Heart left ventricle (tissue), 13 donors: ENCODE measurements at regions not wholly inside any gene's neighbourhood (a gene's known extent, or its start where the extent isn't known, plus 50 kb on each side); places are given as distances from the start of the nearest gene placed in this dataset.

ENCODE experiments used
- POLR2A ChIP-seq, 2 donors: fragments of 450-650 bp; IDR thresholded peaks; one replicate each; pipeline ENCODE4 v1.6.1; 2017; ENCODE audit warnings: antibody characterized with exemption in 2 of 2, mild to moderate bottlenecking in 2 of 2, moderate library complexity in 2 of 2
- TF ChIP-seq, protein P1 (sequence below), 12 donors: fragments of 200-600 bp; sonication (generic) in 4 of 12; IDR thresholded peaks; one replicate each; pipeline versions ENCODE4 v1.5.0 to v1.8.0; 2018 to 2022; ENCODE audit warnings: antibody characterized with exemption in 12 of 12, mild to moderate bottlenecking in 5 of 12
- donor health status: ischemic (EF 13 %, LVEDD 7.1; RV severe dilation, severe dysfunction).
- donor health status: DM: no; HTN: yes; CAD: no.
- donor health status: DM: no; HTN: no; CAD: no.
- donor health status: ischemic (EF 25% LVEDD 6.9; RV normal size, moderate dysfunction).
- donor health status: ischemic (EF 25% LVEDD 5.7; RV mildly dilated, moderate dysfunction).
- donor health status: ischemic (EF 35%, LVEDD 5.7; RV mildly dilated, moderate dysfunction).
- donor health status: nonischemic (EF 11% LVEDD 7.7; RV severe dilation, severe dysfunction).
- donor health status: DM: yes; HTN: yes; CAD: no.
- donor health status: PGD.
- donor health status: ischemic (EF 29% LVEDD 5.4; RV normal size, mild dysfunction).
- donor health status: nonischemic (EF 23%, LVEDD 6.1; RV moderate dilation, normal function).

GRCh38 chr5:25481463-25481862, 836.7 kb upstream of the CDH10 start:
- TF ChIP-seq, protein P1, sequence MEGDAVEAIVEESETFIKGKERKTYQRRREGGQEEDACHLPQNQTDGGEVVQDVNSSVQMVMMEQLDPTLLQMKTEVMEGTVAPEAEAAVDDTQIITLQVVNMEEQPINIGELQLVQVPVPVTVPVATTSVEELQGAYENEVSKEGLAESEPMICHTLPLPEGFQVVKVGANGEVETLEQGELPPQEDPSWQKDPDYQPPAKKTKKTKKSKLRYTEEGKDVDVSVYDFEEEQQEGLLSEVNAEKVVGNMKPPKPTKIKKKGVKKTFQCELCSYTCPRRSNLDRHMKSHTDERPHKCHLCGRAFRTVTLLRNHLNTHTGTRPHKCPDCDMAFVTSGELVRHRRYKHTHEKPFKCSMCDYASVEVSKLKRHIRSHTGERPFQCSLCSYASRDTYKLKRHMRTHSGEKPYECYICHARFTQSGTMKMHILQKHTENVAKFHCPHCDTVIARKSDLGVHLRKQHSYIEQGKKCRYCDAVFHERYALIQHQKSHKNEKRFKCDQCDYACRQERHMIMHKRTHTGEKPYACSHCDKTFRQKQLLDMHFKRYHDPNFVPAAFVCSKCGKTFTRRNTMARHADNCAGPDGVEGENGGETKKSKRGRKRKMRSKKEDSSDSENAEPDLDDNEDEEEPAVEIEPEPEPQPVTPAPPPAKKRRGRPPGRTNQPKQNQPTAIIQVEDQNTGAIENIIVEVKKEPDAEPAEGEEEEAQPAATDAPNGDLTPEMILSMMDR (IDR thresholded peaks at IDR 0.05): no peak
- TF ChIP-seq POLR2A (IDR thresholded peaks at IDR 0.05): no peak
